Epithelial cell of proximal tubule (primary cell): ENCODE measurements at regions not wholly inside any gene's neighbourhood (a gene's known extent, or its start where the extent isn't known, plus 50 kb on each side); places are given as distances from the start of the nearest gene placed in this dataset.
"Not testable (repeated sequence)": the region's sequence is repeated elsewhere in the genome, so short reads cannot be mapped to it uniquely, and the experiment has no call there.

Experiments used
- DNase-seq: peaks from one replicate; pipeline ENCODE4 v3.0.0-alpha.2; 2011; ENCODE audit warnings: low read depth
- H3K4me3 ChIP-seq: 2 replicates; pipeline ENCODE4 v1.5.1; 2011; ENCODE audit warnings: low read depth, mild to moderate bottlenecking, low read length
- CTCF ChIP-seq: conservative IDR thresholded peaks from 2 replicates; pipeline ENCODE4 v1.5.1; 2012; ENCODE audit warnings: low read depth, mild to moderate bottlenecking, low read length

GRCh38 chr1:171397851-171398469 lies 84.0 kb downstream of the FMO4 start:
- H3K4me3 ChIP-seq: no peak overlapping the region
- no peak for DNase-seq
- no peak for TF ChIP-seq CTCF

- no peak for DNase-seq
- no peak overlapping the region for H3K4me3 ChIP-seq
- no peak for TF ChIP-seq CTCF
Measured at GRCh38 chr1:171403393-171403792, 81.9 kb upstream of the PRRC2C start.

GRCh38 chr1:171405391-171405714 lies 80.0 kb upstream of the PRRC2C start:
- no peak overlapping the region for H3K4me3 ChIP-seq
- no peak for TF ChIP-seq CTCF
- DNase-seq: no peak

- not testable (repeated sequence) for H3K4me3 ChIP-seq
Measured at GRCh38 chr1:171413557-171413956, 71.8 kb upstream of the PRRC2C start.

GRCh38 chr1:171418546-171418945 lies 66.8 kb upstream of the PRRC2C start:
- no peak for TF ChIP-seq CTCF
- H3K4me3 ChIP-seq: no peak overlapping the region
- DNase-seq: no peak

More at GRCh38 chr1:171413557-171413956, 71.8 kb upstream of the PRRC2C start:
- DNase-seq: not testable (repeated sequence)

GRCh38 chr1:171420810-171421209 lies 64.5 kb upstream of the PRRC2C start:
- no peak for DNase-seq
- H3K4me3 ChIP-seq: no peak overlapping the region
- TF ChIP-seq CTCF: no peak

GRCh38 chr1:171421413-171422020 lies 63.8 kb upstream of the PRRC2C start:
- no peak for TF ChIP-seq CTCF
- no peak for DNase-seq
- H3K4me3 ChIP-seq: no peak overlapping the region
